Fibroblast of skin of left quadriceps (primary cell): ENCODE measurements at regions not wholly inside any gene's neighbourhood (a gene's known extent, or its start where the extent isn't known, plus 50 kb on each side); places are given as distances from the start of the nearest gene placed in this dataset.
"Not testable (repeated sequence)": the region's sequence is repeated elsewhere in the genome, so short reads cannot be mapped to it uniquely, and the experiment has no call there.

ENCODE experiments used
- DNase-seq, 2 experiments: peaks; one replicate each; pipeline ENCODE4 v3.0.0-alpha.2; 2013; ENCODE audit warnings: low read depth in 2 of 2

- DNase-seq: no peak
Observed at GRCh38 chr5:75002271-75002670, 50.1 kb downstream of the GCNT4 start.

- DNase-seq: no peak
Observed at GRCh38 chr5:74995926-74996325, 56.4 kb downstream of the GCNT4 start.

- no peak for DNase-seq
Observed at GRCh38 chr5:74994826-74995225, 57.5 kb downstream of the GCNT4 start.

- DNase-seq: no peak
Observed at GRCh38 chr5:74993743-74994142, 58.6 kb downstream of the GCNT4 start.

GRCh38 chr5:74992791-74993190 lies 59.6 kb downstream of the GCNT4 start:
- DNase-seq: no peak

- DNase-seq: no peak
Observed at GRCh38 chr5:74991522-74991921, 60.8 kb downstream of the GCNT4 start.

- no peak for DNase-seq
Observed at GRCh38 chr5:74990194-74990593, 62.2 kb downstream of the GCNT4 start.

- DNase-seq: no peak
Observed at GRCh38 chr5:74988273-74988983, 63.9 kb downstream of the GCNT4 start.

- no peak for DNase-seq
Observed at GRCh38 chr5:74978345-74978744, 74.0 kb downstream of the GCNT4 start.

- DNase-seq: no peak
Observed at GRCh38 chr5:74977471-74977870, 74.9 kb downstream of the GCNT4 start.

GRCh38 chr5:74976651-74977050 lies 75.7 kb downstream of the GCNT4 start:
- no peak for DNase-seq

- DNase-seq: no peak
Observed at GRCh38 chr5:74975582-74975981, 76.8 kb downstream of the GCNT4 start.

GRCh38 chr5:74974451-74975091 lies 77.8 kb downstream of the GCNT4 start:
- no peak for DNase-seq

- DNase-seq: no peak
Observed at GRCh38 chr5:74973694-74974093, 78.7 kb downstream of the GCNT4 start.

GRCh38 chr5:74971947-74972460 lies 80.4 kb downstream of the GCNT4 start:
- no peak for DNase-seq

- not testable (repeated sequence) for DNase-seq
Observed at GRCh38 chr5:74970891-74971290, 81.5 kb downstream of the GCNT4 start.

- no peak for DNase-seq
Observed at GRCh38 chr5:74969726-74970125, 82.6 kb downstream of the GCNT4 start.

GRCh38 chr5:74966141-74967026 lies 86.0 kb downstream of the GCNT4 start:
- no peak for DNase-seq

- DNase-seq: no peak
Observed at GRCh38 chr5:74963407-74963806, 89.0 kb downstream of the GCNT4 start.

GRCh38 chr5:74957906-74958305 lies 91.7 kb upstream of the FAM169A start:
- DNase-seq: no peak

GRCh38 chr5:74957029-74957784 lies 91.0 kb upstream of the FAM169A start:
- no peak for DNase-seq

GRCh38 chr5:74956278-74956677 lies 90.1 kb upstream of the FAM169A start:
- DNase-seq: no peak
